ENCODE measurements at regions not wholly inside any gene's neighbourhood (a gene's known extent, or its start where the extent isn't known, plus 50 kb on each side); places are given as distances from the start of the nearest gene placed in this dataset.
"Not testable (repeated sequence)": the region's sequence is repeated elsewhere in the genome, so short reads cannot be mapped to it uniquely, and the experiment has no call there.

DNA sequence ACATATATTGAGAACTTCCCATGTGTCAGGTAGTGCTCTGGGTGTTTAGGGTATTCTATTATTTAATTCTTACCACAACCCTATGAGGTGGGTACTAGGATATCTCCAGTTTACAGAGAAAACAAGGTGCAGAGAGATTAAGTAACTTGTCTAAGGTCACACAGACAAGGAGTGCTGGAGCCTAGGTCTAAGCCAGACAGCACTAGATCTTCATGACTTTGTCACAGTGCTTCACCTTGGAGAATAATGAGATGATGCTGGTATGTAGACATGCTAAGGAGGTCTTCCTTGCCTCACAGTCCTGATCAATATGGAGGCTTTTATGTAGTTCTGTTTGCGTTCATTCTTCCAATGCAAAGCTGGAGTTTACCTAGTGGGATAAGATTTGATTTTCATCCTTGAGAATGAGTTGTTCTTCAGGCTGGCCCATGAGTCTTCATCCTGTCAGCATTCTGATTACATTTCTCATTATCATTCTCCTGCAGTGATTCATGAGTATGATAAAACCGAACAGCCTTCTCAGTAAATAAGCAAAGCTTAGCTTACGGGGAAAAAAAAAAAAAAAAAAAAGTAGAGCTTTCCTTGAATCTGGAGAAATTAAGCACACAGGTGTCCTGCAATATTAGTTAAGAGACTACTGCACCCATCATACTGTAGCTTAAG is 176.3 kb downstream of the C9orf152 start:
- H3K4me1 Mint-ChIP-seq: peaks cover 33% of the 10 kb centered on the region
- H3K36me3 Mint-ChIP-seq: no peaks in the 10 kb centered on the region
- Histone ChIP-seq H3K4me1 (peaks cover 32% of the 10 kb centered on the region), H3K9me3 (ENCODE audit: low read depth) (no peaks in the 10 kb centered on the region), H3K36me3 (no peaks in the 10 kb centered on the region), H3K79me2 (ENCODE audit: low read depth) (no peaks in the 10 kb centered on the region), H3K9ac (no peak overlapping the region), H4K20me1 (ENCODE audit: low read depth) (no peaks in the 10 kb centered on the region), H2AFZ (replicated peaks) (no peak overlapping the region), H3F3A (ENCODE audit: low read depth) (peaks cover 16% of the 10 kb centered on the region), H3K27ac (no peak overlapping the region), H3K4me3 (no peak overlapping the region), H3K27me3 (no peaks in the 10 kb centered on the region), H3K4me2 (no peak overlapping the region)
- H3K4me3 Mint-ChIP-seq: no peak overlapping the region
- no peak for DNase-seq (ENCODE audit: low spot score)
- H3K27me3 Mint-ChIP-seq (ENCODE audit: insufficient read depth, low read depth): peaks cover 2% of the 10 kb centered on the region
- no peaks in the 10 kb centered on the region for H3K9me3 Mint-ChIP-seq
- TF ChIP-seq EZH2phosphoT487 (IDR thresholded peaks at IDR 0.05) (no peak), EZH2 (IDR thresholded peaks at IDR 0.05) (no peak)
- TF ChIP-seq, protein P1, sequence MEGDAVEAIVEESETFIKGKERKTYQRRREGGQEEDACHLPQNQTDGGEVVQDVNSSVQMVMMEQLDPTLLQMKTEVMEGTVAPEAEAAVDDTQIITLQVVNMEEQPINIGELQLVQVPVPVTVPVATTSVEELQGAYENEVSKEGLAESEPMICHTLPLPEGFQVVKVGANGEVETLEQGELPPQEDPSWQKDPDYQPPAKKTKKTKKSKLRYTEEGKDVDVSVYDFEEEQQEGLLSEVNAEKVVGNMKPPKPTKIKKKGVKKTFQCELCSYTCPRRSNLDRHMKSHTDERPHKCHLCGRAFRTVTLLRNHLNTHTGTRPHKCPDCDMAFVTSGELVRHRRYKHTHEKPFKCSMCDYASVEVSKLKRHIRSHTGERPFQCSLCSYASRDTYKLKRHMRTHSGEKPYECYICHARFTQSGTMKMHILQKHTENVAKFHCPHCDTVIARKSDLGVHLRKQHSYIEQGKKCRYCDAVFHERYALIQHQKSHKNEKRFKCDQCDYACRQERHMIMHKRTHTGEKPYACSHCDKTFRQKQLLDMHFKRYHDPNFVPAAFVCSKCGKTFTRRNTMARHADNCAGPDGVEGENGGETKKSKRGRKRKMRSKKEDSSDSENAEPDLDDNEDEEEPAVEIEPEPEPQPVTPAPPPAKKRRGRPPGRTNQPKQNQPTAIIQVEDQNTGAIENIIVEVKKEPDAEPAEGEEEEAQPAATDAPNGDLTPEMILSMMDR (IDR thresholded peaks at IDR 0.05): no peak
- no peak overlapping the region for H3K27ac Mint-ChIP-seq

DNA sequence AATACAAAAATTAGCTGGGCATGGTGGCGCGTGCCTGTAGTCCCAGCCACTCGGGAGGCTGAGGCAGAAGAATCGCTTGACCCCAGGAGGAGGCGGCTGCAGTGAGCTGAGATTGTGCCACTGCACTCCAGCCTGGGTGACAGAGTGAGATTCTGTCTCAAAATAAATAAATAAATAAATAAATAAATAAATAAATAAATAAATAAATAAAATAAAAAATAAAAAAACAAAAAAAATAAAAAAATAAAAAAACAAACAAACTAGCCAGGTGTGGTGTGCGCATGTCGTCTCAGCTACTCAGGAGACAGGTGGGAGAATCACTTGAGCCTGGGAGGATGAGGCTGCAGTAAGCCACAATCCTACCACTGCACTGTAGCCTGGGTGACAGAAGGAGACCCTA is 175.4 kb downstream of the C9orf152 start:
- not testable (repeated sequence) for H3K9me3 Mint-ChIP-seq; H3K4me2 ChIP-seq; H3K27me3 ChIP-seq; H3K4me3 Mint-ChIP-seq; H3K36me3 ChIP-seq; H3K9ac ChIP-seq; H3K27ac Mint-ChIP-seq; H3K27me3 Mint-ChIP-seq (ENCODE audit: insufficient read depth, low read depth); H3K27ac ChIP-seq; DNase-seq (ENCODE audit: low spot score); H3F3A ChIP-seq (ENCODE audit: low read depth); H3K79me2 ChIP-seq (ENCODE audit: low read depth); H3K9me3 ChIP-seq (ENCODE audit: low read depth); H4K20me1 ChIP-seq (ENCODE audit: low read depth); H2AFZ ChIP-seq (replicated peaks); H3K36me3 Mint-ChIP-seq; H3K4me3 ChIP-seq
- H3K4me1 ChIP-seq: peaks cover 23% of the 10 kb centered on the region
- peaks cover 26% of the 10 kb centered on the region for H3K4me1 Mint-ChIP-seq

DNA sequence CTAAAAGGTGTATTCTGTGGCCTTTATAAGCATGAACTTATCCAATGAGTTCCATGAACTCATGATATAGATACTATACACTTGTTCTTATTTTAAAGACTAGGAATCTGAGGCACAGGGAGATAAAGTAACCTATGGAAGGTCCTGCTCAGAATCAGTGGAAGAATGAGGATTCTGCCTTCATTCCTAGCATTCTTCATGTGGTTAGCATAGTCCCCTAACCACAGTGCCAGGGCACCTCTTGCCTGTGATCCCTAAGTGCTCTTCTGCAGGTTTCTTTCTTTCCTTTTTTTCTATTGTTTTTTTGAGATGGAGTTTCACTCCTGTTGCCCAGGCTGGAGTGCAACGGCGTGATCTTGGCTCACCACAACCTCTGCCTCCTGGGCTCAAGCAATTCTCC is 174.1 kb downstream of the C9orf152 start:
- no peak overlapping the region for H3K4me3 Mint-ChIP-seq
- Histone ChIP-seq H2AFZ (replicated peaks) (no peak overlapping the region), H3K4me3 (no peak overlapping the region), H3K27me3 (no peaks in the 10 kb centered on the region), H3K9me3 (ENCODE audit: low read depth) (no peaks in the 10 kb centered on the region), H3K27ac (no peak overlapping the region), H3K4me1 (peaks cover 11% of the 10 kb centered on the region), H3K36me3 (no peaks in the 10 kb centered on the region), H3K4me2 (no peak overlapping the region), H3K9ac (no peak overlapping the region), H3K79me2 (ENCODE audit: low read depth) (no peaks in the 10 kb centered on the region), H3F3A (ENCODE audit: low read depth) (no peaks in the 10 kb centered on the region), H4K20me1 (ENCODE audit: low read depth) (no peaks in the 10 kb centered on the region)
- H3K4me1 Mint-ChIP-seq: peaks cover 16% of the 10 kb centered on the region
- peak; percentile 22 for DNase-seq (ENCODE audit: low spot score)
- no peaks in the 10 kb centered on the region for H3K36me3 Mint-ChIP-seq
- H3K9me3 Mint-ChIP-seq: no peaks in the 10 kb centered on the region
- no peak overlapping the region for H3K27ac Mint-ChIP-seq
- H3K27me3 Mint-ChIP-seq (ENCODE audit: insufficient read depth, low read depth): peaks cover 5% of the 10 kb centered on the region
- TF ChIP-seq, protein P1 (IDR thresholded peaks at IDR 0.05): no peak
- no peak for TF ChIP-seq EZH2phosphoT487 (IDR thresholded peaks at IDR 0.05)
- no peak for TF ChIP-seq EZH2 (IDR thresholded peaks at IDR 0.05)

DNA sequence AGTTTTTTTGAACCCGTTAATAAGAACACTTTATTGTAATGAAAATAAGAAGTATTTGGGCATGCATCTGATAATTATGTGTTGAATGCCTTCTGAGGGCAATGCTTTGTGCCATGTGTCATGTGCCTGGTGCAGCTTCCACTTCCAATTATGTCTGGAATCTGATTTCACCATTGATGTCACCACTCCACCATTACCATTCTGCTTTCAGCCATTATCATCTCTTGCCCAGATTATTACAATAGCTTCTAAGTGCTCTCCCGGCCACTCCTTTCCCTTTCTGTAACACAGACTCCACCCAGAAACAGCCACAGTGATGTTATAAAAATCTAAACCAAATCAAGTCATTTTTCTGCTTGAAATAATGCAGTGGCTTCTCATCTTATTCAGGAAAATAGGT is 171.7 kb downstream of the C9orf152 start:
- Mint-ChIP-seq H3K4me3 (no peak overlapping the region), H3K27ac (no peak overlapping the region), H3K9me3 (no peaks in the 10 kb centered on the region), H3K4me1 (no peaks in the 10 kb centered on the region), H3K27me3 (ENCODE audit: insufficient read depth, low read depth) (peaks cover 5% of the 10 kb centered on the region), H3K36me3 (no peaks in the 10 kb centered on the region)
- TF ChIP-seq, protein P1 (IDR thresholded peaks at IDR 0.05): no peak
- TF ChIP-seq EZH2phosphoT487 (IDR thresholded peaks at IDR 0.05) (no peak), EZH2 (IDR thresholded peaks at IDR 0.05) (no peak)
- H3K4me3 ChIP-seq: no peak overlapping the region
- H3K9me3 ChIP-seq (ENCODE audit: low read depth): no peaks in the 10 kb centered on the region
- H4K20me1 ChIP-seq (ENCODE audit: low read depth): no peaks in the 10 kb centered on the region
- no peak overlapping the region for H3K27ac ChIP-seq
- no peak for DNase-seq (ENCODE audit: low spot score)
- no peaks in the 10 kb centered on the region for H3F3A ChIP-seq (ENCODE audit: low read depth)
- H3K36me3 ChIP-seq: no peaks in the 10 kb centered on the region
- no peak overlapping the region for H2AFZ ChIP-seq (replicated peaks)
- H3K79me2 ChIP-seq (ENCODE audit: low read depth): no peaks in the 10 kb centered on the region
- no peaks in the 10 kb centered on the region for H3K4me1 ChIP-seq
- H3K27me3 ChIP-seq: no peaks in the 10 kb centered on the region
- no peak overlapping the region for H3K4me2 ChIP-seq
- H3K9ac ChIP-seq: no peak overlapping the region
